IMR-90 (cell line): ENCODE measurements at regions not wholly inside any gene's neighbourhood (a gene's known extent, or its start where the extent isn't known, plus 50 kb on each side); places are given as distances from the start of the nearest gene placed in this dataset.
A peak's percentile ranks its signal among the peaks of the same experiment; 100 is the strongest.

Experiments
- ATAC-seq: fragments of 200-7000 bp; cut with Tn5 transposase; 2 replicates; pipeline ENCODE4 v1.9.1; 2020; ENCODE audit warnings: low read depth, mild to moderate bottlenecking, moderate library complexity
- BruUV-seq: library from RNA; stranded (reverse); fragments of 400-500 nt; replicated peaks from 2 replicates; lab custom pipeline; 2021; lab: Mats Ljungman, UMichigan
- CTCF ChIA-PET: fragments of 300-600 bp; formaldehyde crosslinking; extraction: SDS; loops from one replicate; lab custom pipeline; 2021; ENCODE audit warnings: antibody characterized with exemption; lab: Yijun Ruan, JAX
- POLR2A ChIA-PET: fragments of 300-600 bp; sonication (Branson Sonifier 250); formaldehyde crosslinking; loops from one replicate; lab custom pipeline; 2022; ENCODE audit warnings: antibody characterized with exemption; ENCODE audit not compliant: unreplicated experiment; lab: Charles Lee
- DNase-seq: peaks from one replicate; pipeline ENCODE4 v3.0.0; 2013
- H2AFZ ChIP-seq: replicated peaks from 2 replicates; pipeline ENCODE3; 2013; ENCODE audit warnings: low read length, mild to moderate bottlenecking; ENCODE audit not compliant: poor library complexity
- H2AK5ac ChIP-seq: 2 replicates; pipeline ENCODE4 v1.6.1; 2013; ENCODE audit warnings: low read depth, low read length, inconsistent platforms
- H2AK9ac ChIP-seq: replicated peaks from 2 replicates; pipeline ENCODE3; 2013; ENCODE audit warnings: mild to moderate bottlenecking, low read depth, low read length, moderate library complexity; ENCODE audit not compliant: poor library complexity
- H2BK120ac ChIP-seq: 2 replicates; pipeline ENCODE4 v1.6.1; 2013; ENCODE audit warnings: low read depth, low read length, inconsistent platforms
- H2BK15ac ChIP-seq: 3 replicates; pipeline ENCODE4 v1.6.1; 2013; ENCODE audit warnings: low read depth, low read length, inconsistent platforms
- H2BK20ac ChIP-seq: 2 replicates; pipeline ENCODE4 v1.6.1; 2013; ENCODE audit warnings: low read depth, mild to moderate bottlenecking, inconsistent platforms, low read length, moderate library complexity
- H2BK5ac ChIP-seq: 2 replicates; pipeline ENCODE4 v1.6.1; 2013; ENCODE audit warnings: mild to moderate bottlenecking, low read depth, low read length, inconsistent platforms; ENCODE audit not compliant: poor library complexity, severe bottlenecking
- H3K14ac ChIP-seq: replicated peaks from 2 replicates; pipeline ENCODE4 v1.6.1; 2013; ENCODE audit warnings: low read depth, low read length, inconsistent platforms
- H3K18ac ChIP-seq: 2 replicates; pipeline ENCODE4 v1.6.1; 2013; ENCODE audit warnings: low read depth, low read length, control low read depth
- H3K23ac ChIP-seq: 2 replicates; pipeline ENCODE4 v1.6.1; 2013; ENCODE audit warnings: low read depth, low read length, inconsistent platforms
- H3K27ac ChIP-seq: 2 replicates; pipeline ENCODE4 v1.5.1; 2013; ENCODE audit warnings: mild to moderate bottlenecking, control low read depth, low read length; ENCODE audit not compliant: insufficient read depth
- H3K27me3 ChIP-seq: 2 replicates; pipeline ENCODE4 v1.6.1; 2013; ENCODE audit warnings: low read length; ENCODE audit not compliant: control insufficient read depth, insufficient read depth
- H3K36me3 ChIP-seq: 2 replicates; pipeline ENCODE4 v1.6.1; 2013; ENCODE audit warnings: low read length, mixed read lengths; ENCODE audit not compliant: control insufficient read depth, insufficient read depth
- H3K4ac ChIP-seq: 2 replicates; pipeline ENCODE4 v1.6.1; 2013; ENCODE audit warnings: low read depth, low read length, inconsistent platforms
- H3K4me1 ChIP-seq: 2 replicates; pipeline ENCODE4 v1.6.1; 2013; ENCODE audit warnings: low read length, mixed read lengths; ENCODE audit not compliant: control insufficient read depth, insufficient read depth
- H3K4me2 ChIP-seq: 2 replicates; pipeline ENCODE4 v1.6.1; 2013; ENCODE audit warnings: low read depth, mild to moderate bottlenecking, control low read depth, low read length, moderate library complexity
- H3K4me3 ChIP-seq: 2 replicates; pipeline ENCODE4 v1.5.1; 2013; ENCODE audit warnings: low read depth, mild to moderate bottlenecking, control low read depth, low read length, moderate library complexity; ENCODE audit not compliant: insufficient read depth
- H3K56ac ChIP-seq: 2 replicates; pipeline ENCODE4 v1.6.1; 2013; ENCODE audit warnings: low read length, inconsistent platforms; ENCODE audit not compliant: insufficient read depth; ENCODE audit errors: extremely low read depth
- H3K79me1 ChIP-seq, 2 experiments: 2 replicates each; pipeline ENCODE4 v1.6.1; 2013; ENCODE audit warnings: low read length in 2 of 2, inconsistent platforms in 1 of 2, low read depth in 1 of 2
- H3K9ac ChIP-seq: 2 replicates; pipeline ENCODE4 v1.6.1; 2013; ENCODE audit warnings: low read depth, low read length, control low read depth
- H3K9me1 ChIP-seq: 2 replicates; pipeline ENCODE4 v1.6.1; 2013; ENCODE audit warnings: low read length, inconsistent platforms; ENCODE audit not compliant: insufficient read depth
- H3K9me3 ChIP-seq: 2 replicates; pipeline ENCODE4 v1.6.1; 2013; ENCODE audit warnings: low read length; ENCODE audit not compliant: control insufficient read depth, insufficient read depth
- H4K20me1 ChIP-seq: 2 replicates; pipeline ENCODE4 v1.6.1; 2013; ENCODE audit warnings: low read length, inconsistent platforms; ENCODE audit not compliant: insufficient read depth
- H4K5ac ChIP-seq: 2 replicates; pipeline ENCODE4 v1.6.1; 2013; ENCODE audit warnings: mild to moderate bottlenecking, low read depth, low read length, control low read depth
- H4K8ac ChIP-seq, 2 experiments: 2 replicates each; pipeline ENCODE4 v1.6.1; 2013; ENCODE audit warnings: low read depth in 2 of 2, low read length in 2 of 2, control low read depth in 1 of 2, inconsistent platforms in 1 of 2
- H4K91ac ChIP-seq: 2 replicates; pipeline ENCODE4 v1.6.1; 2013; ENCODE audit warnings: low read depth, low read length, inconsistent platforms; ENCODE audit not compliant: insufficient read depth
- BHLHE40 ChIP-seq: fragments of 150-350 bp; IDR thresholded peaks from 2 replicates; pipeline ENCODE4 v1.6.1; 2016; ENCODE audit warnings: mild to moderate bottlenecking, low read depth, low read length
- CEBPB ChIP-seq: IDR thresholded peaks from 2 replicates; pipeline ENCODE4 v1.6.1; 2012; ENCODE audit warnings: low read depth, low read length, improper control_type of control experiment
- CHD1 ChIP-seq: IDR thresholded peaks from 2 replicates; pipeline ENCODE4 v1.6.1; 2012; ENCODE audit warnings: low read depth, low read length, improper control_type of control experiment
- CTCF ChIP-seq: conservative IDR thresholded peaks from 2 replicates; pipeline ENCODE4 v1.5.1; 2012; ENCODE audit warnings: mild to moderate bottlenecking, low read depth, low read length, improper control_type of control experiment
- MAFK ChIP-seq: IDR thresholded peaks from 2 replicates; pipeline ENCODE4 v1.6.1; 2012; ENCODE audit warnings: low read depth, low read length, improper control_type of control experiment
- MAZ ChIP-seq: IDR thresholded peaks from 2 replicates; pipeline ENCODE4 v1.6.1; 2012; ENCODE audit warnings: low read depth, mild to moderate bottlenecking, low read length, improper control_type of control experiment, moderate library complexity, borderline replicate concordance
- MXI1 ChIP-seq: IDR thresholded peaks from 2 replicates; pipeline ENCODE4 v1.6.1; 2012; ENCODE audit warnings: low read depth, mild to moderate bottlenecking, low read length, moderate library complexity, borderline replicate concordance
- NFE2L2 ChIP-seq: fragments of 150-350 bp; IDR thresholded peaks from 2 replicates; pipeline ENCODE4 v1.6.1; 2016; ENCODE audit warnings: low read depth, mild to moderate bottlenecking, low read length
- POLR2A ChIP-seq: IDR thresholded peaks from 2 replicates; pipeline ENCODE4 v1.6.1; 2012; ENCODE audit warnings: mild to moderate bottlenecking, low read depth, low read length
- RAD21 ChIP-seq: IDR thresholded peaks from 2 replicates; pipeline ENCODE4 v1.6.1; 2012; ENCODE audit warnings: low read length, improper control_type of control experiment
- RCOR1 ChIP-seq: IDR thresholded peaks from 2 replicates; pipeline ENCODE4 v1.6.1; 2012; ENCODE audit warnings: mild to moderate bottlenecking, low read length, improper control_type of control experiment; ENCODE audit not compliant: insufficient replicate concordance
- RFX5 ChIP-seq: IDR thresholded peaks from 2 replicates; pipeline ENCODE4 v1.8.0; 2012; ENCODE audit warnings: low read depth, mild to moderate bottlenecking, low read length, moderate library complexity
- USF2 ChIP-seq: fragments of 150-350 bp; IDR thresholded peaks from 2 replicates; pipeline ENCODE4 v1.6.1; 2017; ENCODE audit warnings: mild to moderate bottlenecking, antibody characterized with exemption, low read length, low read depth
- WGBS, 2 experiments: methylation state at CpG; one replicate each; pipeline versions ENCODE4 v1.1.5 to v1.1.7; 2013; ENCODE audit warnings: missing lambda C conversion rate in 2 of 2; ENCODE audit not compliant: insufficient read length in 1 of 2; ENCODE audit errors: extremely low coverage in 2 of 2; 5-methylcytosine and 5-hydroxymethylcytosine counted together
- dilution Hi-C: fragments of 300-500 bp; cut with HindIII; formaldehyde crosslinking; loops from one replicate; pipeline ENCODE4 v1.14.3; 2018; ENCODE audit warnings: low sequenced_read_pairs; ENCODE audit not compliant: unreplicated experiment
- in situ Hi-C: fragments of 300-500 bp; cut with MboI; formaldehyde crosslinking; loops from 3 replicates; pipeline ENCODE4 v1.14.3; 2019; ENCODE audit warnings: low sequenced_read_pairs, inconsistent platforms, mixed read lengths
- intact Hi-C: fragments of 100-400 bp; cut with micrococcal nuclease; formaldehyde crosslinking; loops from 2 replicates; pipeline ENCODE4 v1.10.0; 2022

DNA sequence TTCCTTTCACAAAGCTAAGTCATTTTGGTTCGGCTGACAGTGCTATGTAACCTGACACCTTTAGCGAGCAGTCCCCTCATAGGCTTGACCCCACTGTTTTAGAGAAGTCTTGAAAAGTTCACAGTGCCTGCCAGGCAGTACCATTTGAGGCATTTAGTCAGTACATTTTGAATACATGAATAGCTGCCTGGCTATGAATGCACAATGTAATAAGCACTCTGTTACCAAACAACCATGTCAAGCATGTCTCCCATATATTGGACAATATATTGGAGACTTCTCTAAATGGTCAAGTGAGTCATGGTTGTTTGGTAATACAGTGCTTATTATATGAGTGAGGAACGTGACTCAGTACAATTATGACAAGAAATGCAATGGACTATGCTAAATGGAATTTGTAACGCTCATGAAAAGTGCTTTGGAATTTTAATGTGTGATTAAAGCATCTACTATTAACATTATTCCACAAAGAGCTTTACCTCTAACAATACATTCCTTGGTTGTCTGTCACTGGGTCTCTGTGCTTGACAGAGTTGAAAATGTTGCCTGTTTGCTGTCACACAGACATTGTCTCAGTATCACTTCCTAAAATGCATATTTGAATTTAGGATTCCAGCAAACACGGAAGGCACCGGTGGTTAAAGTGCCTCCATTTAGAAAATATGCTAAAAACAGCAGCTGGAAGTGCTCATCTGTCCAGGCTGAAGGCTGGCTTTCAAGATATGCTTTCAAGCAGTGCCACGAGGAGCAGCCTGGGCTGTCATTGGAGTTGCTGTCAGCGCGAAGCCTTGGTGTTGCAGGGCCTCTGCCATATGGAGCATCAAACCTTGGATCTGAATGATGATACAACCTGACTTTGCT is 458.6 kb downstream of the FBXO15 start (continued):
- TF ChIP-seq MAZ: 0 out of 2 replicates have a peak, but pooled peaks have one; percentile 2
- peak; percentile 97 for TF ChIP-seq BHLHE40
- TF ChIP-seq CEBPB: peak; percentile 93
- TF ChIP-seq RAD21: no peak; the same call in 1 of the 2 replicates

DNA sequence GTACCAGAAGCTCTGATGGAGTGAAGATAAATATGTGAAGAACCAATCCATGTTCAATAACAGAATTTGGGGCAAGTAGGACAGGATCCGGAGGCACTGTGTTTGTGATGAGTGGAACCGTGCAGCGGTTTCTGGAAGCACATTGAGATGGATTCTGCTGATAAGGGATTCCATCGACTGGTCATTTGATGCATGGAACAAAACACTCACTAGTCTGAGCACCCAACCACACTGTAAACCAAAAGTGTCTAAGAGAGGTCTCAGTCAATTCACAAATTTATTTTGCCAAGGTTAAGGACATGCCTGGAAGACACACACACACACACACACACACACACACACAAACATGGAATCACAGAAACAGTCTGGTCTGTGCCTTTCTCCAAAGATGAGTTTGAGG is 459.5 kb downstream of the FBXO15 start:
- no peak overlapping the region for H3K4me3 ChIP-seq
- H3K27ac ChIP-seq: peak overlapping the region; percentile 95

More for the DNA sequence above, 459.5 kb downstream of the FBXO15 start:
- ChIA-PET POLR2A (interaction anchor here (0.5 kb wide), 1 partner anchor 954 kb away, joined by 3 read pairs; no protein-coding TSS in a partner anchor), CTCF (no interaction called here)
- peak overlapping the region; percentile 99 for H2BK120ac ChIP-seq
- BruUV-seq: TSS peak; percentile 8
- H3K4ac ChIP-seq: peak overlapping the region; percentile 98
- peak overlapping the region; percentile 99 for H2BK20ac ChIP-seq
- H2AK9ac ChIP-seq: peak overlapping the region; percentile 87
- ATAC-seq (no peak), DNase-seq (no peak)
- peak overlapping the region; percentile 99 for H4K91ac ChIP-seq
- peak overlapping the region; percentile 99 for H3K18ac ChIP-seq
- in situ Hi-C loops (no loop called here), intact Hi-C loops (loop anchor here (2.0 to 10.0 kb wide), 5 partner anchors 155 to 923 kb away; partner anchors contain the start of genes FBXO15 and TIMM21), dilution Hi-C loops (no loop called here)
- WGBS, 2 experiments: no CpG with 5 or more reads among the region's 4 CpGs
- H3K23ac ChIP-seq: peak overlapping the region; percentile 98
- peak overlapping the region; percentile 99 for H2BK5ac ChIP-seq
- peaks cover 39 to 65% of the 10 kb centered on the region in 2 experiments for H3K79me1 ChIP-seq
- TF ChIP-seq CHD1: no peak
- no peak for TF ChIP-seq USF2
- TF ChIP-seq MAFK: no peak
- TF ChIP-seq POLR2A: no peak
- no peak for TF ChIP-seq CTCF
- no peak for TF ChIP-seq RCOR1
- TF ChIP-seq MAZ: no peak
- TF ChIP-seq NFE2L2: no peak
- no peak for TF ChIP-seq MXI1
- no peak for TF ChIP-seq RAD21
- no peak for TF ChIP-seq RFX5
- no peak for TF ChIP-seq CEBPB
- H4K8ac ChIP-seq: peak overlapping the region; percentile 90 to 97
- H3K9me1 ChIP-seq: peaks cover 31% of the 10 kb centered on the region
- H2AK5ac ChIP-seq: peak overlapping the region; percentile 98
- H3K56ac ChIP-seq: peak overlapping the region; percentile 95
- H3K9ac ChIP-seq: peak overlapping the region; percentile 64
- peak overlapping the region; percentile 83 for H2BK15ac ChIP-seq
- H3K4me1 ChIP-seq: peaks cover 36% of the 10 kb centered on the region
- peaks cover 5% of the 10 kb centered on the region for H3K9me3 ChIP-seq
- no peaks in the 10 kb centered on the region for H3K27me3 ChIP-seq
- H4K20me1 ChIP-seq: no peaks in the 10 kb centered on the region
- H3K36me3 ChIP-seq: peaks cover 5% of the 10 kb centered on the region; the same call in 1 of the 2 replicates
- peak overlapping the region; percentile 99 for H4K5ac ChIP-seq
- H3K4me2 ChIP-seq: peak overlapping the region; percentile 69
- peak overlapping the region; percentile 98 for H3K14ac ChIP-seq
- H2AFZ ChIP-seq: peak overlapping the region; percentile 26
